Aorta (tissue), 5 donors: ENCODE measurements at regions not wholly inside any gene's neighbourhood (a gene's known extent, or its start where the extent isn't known, plus 50 kb on each side); places are given as distances from the start of the nearest gene placed in this dataset.
A peak's percentile ranks its signal among the peaks of the same experiment; 100 is the strongest.

Experiments
- ATAC-seq: fragments of 200-7000 bp; cut with Tn5 transposase; one replicate; pipeline ENCODE4 v1.9.1; 2022; ENCODE audit warnings: moderate library complexity; ENCODE audit not compliant: low FRiP score
- DNase-seq, 2 donors: peaks; one replicate each; pipeline ENCODE4 v3.0.0-alpha.2; 2020
- H3K27ac ChIP-seq, 2 donors: one replicate each; pipeline ENCODE4 v1.5.1; 2013; ENCODE audit warnings: low read length in 2 of 2, mild to moderate bottlenecking in 2 of 2, moderate library complexity in 2 of 2, control low read depth in 1 of 2, inconsistent platforms in 1 of 2, low read depth in 1 of 2
- H3K27me3 ChIP-seq, 2 donors: one replicate each; pipeline ENCODE4 v1.6.1; 2013; ENCODE audit warnings: control low read depth in 1 of 2, low read length in 1 of 2, mild to moderate bottlenecking in 1 of 2, moderate library complexity in 1 of 2; ENCODE audit not compliant: insufficient read depth in 2 of 2, control insufficient read depth in 1 of 2
- H3K36me3 ChIP-seq, 2 donors: one replicate each; pipeline ENCODE4 v1.6.1; 2013; ENCODE audit warnings: control low read depth in 1 of 2, low read length in 1 of 2, mild to moderate bottlenecking in 1 of 2; ENCODE audit not compliant: insufficient read depth in 2 of 2, control insufficient read depth in 1 of 2
- H3K4me1 ChIP-seq, 2 donors: one replicate each; pipeline ENCODE4 v1.6.1; 2013; ENCODE audit warnings: low read length in 2 of 2, control low read depth in 1 of 2, mild to moderate bottlenecking in 1 of 2, moderate library complexity in 1 of 2; ENCODE audit not compliant: insufficient read depth in 2 of 2, control insufficient read depth in 1 of 2
- H3K4me3 ChIP-seq, 2 donors: one replicate each; pipeline ENCODE4 v1.5.1; 2013; ENCODE audit warnings: low read length in 2 of 2, control low read depth in 1 of 2, mild to moderate bottlenecking in 1 of 2
- H3K9me3 ChIP-seq: one replicate; pipeline ENCODE4 v1.6.1; 2013; ENCODE audit warnings: mild to moderate bottlenecking, low read length; ENCODE audit not compliant: control insufficient read depth
- WGBS, 2 donors: extraction: QIAGEN DNeasy Blood & Tissue Kit; methylation state at CpG; one replicate each; pipeline ENCODE4 v1.1.7; 2013; 5-methylcytosine and 5-hydroxymethylcytosine counted together
- intact Hi-C, 2 donors: fragments of 100-400 bp; cut with DNase I; formaldehyde crosslinking; loops; one replicate each; pipeline versions ENCODE4 v1.14.2 to v1.15.0; 2022
- donor health status: healthy with polysubstance abuse.
- donor health status: Bipolar disorder and iron deficiency.
- donor health status: DM: no; HTN: no; CAD: no.
- donor health status: DM: no; HTN: no; CAD: no.
- donor health status: DM: yes; HTN: yes; CAD: no.

GRCh38 chr12:130098301-130099005 is 63.8 kb upstream of the FZD10 start:
- 86 to 89% methylated on average over 11 of the region's 11 CpGs for WGBS, 2 donors
- no peak overlapping the region for H3K4me3 ChIP-seq
- intact Hi-C loops, result no loop called here
- DNase-seq (no peak), ATAC-seq (no peak)
- no peak overlapping the region for H3K27ac ChIP-seq
- no peaks in the 10 kb centered on the region for H3K9me3 ChIP-seq
- H3K36me3 ChIP-seq, result no peaks in the 10 kb centered on the region
- H3K27me3 ChIP-seq, result no peaks in the 10 kb centered on the region
- no peaks in the 10 kb centered on the region for H3K4me1 ChIP-seq

DNA sequence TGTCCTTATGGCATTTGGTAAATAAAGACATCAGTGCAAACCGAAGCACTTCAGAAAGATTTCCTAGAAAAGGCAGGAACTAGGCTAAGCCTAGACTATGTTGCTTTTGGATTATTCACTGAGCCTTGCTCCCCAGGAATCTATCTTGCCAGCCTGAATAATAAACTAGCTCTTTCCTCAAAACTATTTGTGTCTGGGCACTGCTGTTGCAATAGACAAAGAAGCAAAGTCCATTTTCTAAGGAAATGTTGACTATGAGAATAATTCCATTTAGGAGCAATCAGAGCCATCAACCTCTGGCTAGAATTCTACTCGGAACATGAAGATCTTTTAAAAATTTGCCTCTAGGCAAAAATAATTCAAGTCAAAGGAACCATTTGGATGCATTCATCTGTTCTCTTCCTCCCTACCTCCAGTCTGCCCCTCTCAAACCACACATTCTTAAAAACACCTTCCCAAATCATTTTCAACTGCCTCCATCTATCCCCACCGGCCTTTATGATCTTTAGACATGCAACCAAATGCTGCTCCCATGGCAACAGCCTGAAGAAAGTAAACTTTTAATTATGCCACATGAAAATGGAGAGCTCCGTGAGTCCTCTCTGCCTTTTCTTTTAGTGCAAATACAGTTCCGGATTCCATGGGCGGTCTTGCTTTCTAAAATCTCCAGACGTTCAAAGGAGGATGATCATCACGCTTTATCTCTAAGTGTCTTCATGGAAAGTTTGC is 61.5 kb upstream of the FZD10 start:
- Histone ChIP-seq H3K27me3 (peaks cover 0 to 3% of the 10 kb centered on the region in 2 donors), H3K4me3 (no peak overlapping the region), H3K36me3 (no peaks in the 10 kb centered on the region), H3K9me3 (no peaks in the 10 kb centered on the region), H3K27ac (no peak overlapping the region), H3K4me1 (no peaks in the 10 kb centered on the region)
- intact Hi-C loops, result no loop called here
- WGBS, 2 donors, result 49 to 52% methylated on average over 8 of the region's 8 CpGs
- no peak for ATAC-seq
- DNase-seq, result no peak

GRCh38 chr12:130101370-130101769 is 60.9 kb upstream of the FZD10 start:
- no peaks in the 10 kb centered on the region for H3K36me3 ChIP-seq
- intact Hi-C loops, result no loop called here
- DNase-seq (no peak), ATAC-seq (no peak)
- peaks cover 3% of the 10 kb centered on the region in 2 donors for H3K27me3 ChIP-seq
- no peaks in the 10 kb centered on the region for H3K9me3 ChIP-seq
- 15 to 17% methylated on average over 7 of the region's 7 CpGs for WGBS, 2 donors
- no peak overlapping the region for H3K4me3 ChIP-seq
- H3K27ac ChIP-seq, result no peak overlapping the region
- no peaks in the 10 kb centered on the region for H3K4me1 ChIP-seq

DNA sequence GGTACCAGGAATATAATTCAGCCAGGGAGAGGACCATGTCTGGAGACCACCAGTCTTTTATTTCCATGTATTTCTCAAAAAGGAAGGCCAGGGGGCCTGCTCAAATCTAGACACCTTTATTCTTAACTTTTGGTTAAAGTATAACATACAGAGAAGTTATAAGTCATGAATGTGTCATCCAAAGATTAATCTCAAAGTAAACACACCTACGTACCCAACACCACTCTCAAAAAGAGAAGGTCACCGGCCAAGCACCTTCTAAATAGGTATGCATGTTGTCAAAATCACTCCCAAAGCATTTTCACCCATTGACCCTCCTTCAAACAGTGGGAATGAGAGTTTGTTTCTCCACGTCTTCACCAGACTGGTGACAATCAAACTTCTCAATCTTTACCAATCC is 60.0 kb upstream of the FZD10 start:
- no peak for ATAC-seq
- Histone ChIP-seq H3K27me3 (peaks cover 3% of the 10 kb centered on the region in 2 donors), H3K27ac (no peak overlapping the region), H3K9me3 (no peaks in the 10 kb centered on the region), H3K36me3 (no peaks in the 10 kb centered on the region), H3K4me3 (no peak overlapping the region), H3K4me1 (no peaks in the 10 kb centered on the region)
- DNase-seq, result no peak
- intact Hi-C loops, result no loop called here
- WGBS, 2 donors, result 68 to 76% methylated on average over 3 of the region's 3 CpGs

- H3K36me3 ChIP-seq, result no peaks in the 10 kb centered on the region
- WGBS, 2 donors, result 2 to 3% methylated on average over 16 of the region's 16 CpGs
Observed at GRCh38 chr12:130104571-130105106, 57.6 kb upstream of the FZD10 start.

GRCh38 chr12:130109062-130109945 is 53.0 kb upstream of the FZD10 start:
- peaks cover 3% of the 10 kb centered on the region in 2 donors for H3K27me3 ChIP-seq

More at GRCh38 chr12:130104571-130105106, 57.6 kb upstream of the FZD10 start:
- intact Hi-C loops, result no loop called here
- H3K4me3 ChIP-seq, result no peak overlapping the region
- DNase-seq (no peak), ATAC-seq (peak; percentile 56)
- no peaks in the 10 kb centered on the region for H3K4me1 ChIP-seq
- peaks cover 3% of the 10 kb centered on the region in 2 donors for H3K27me3 ChIP-seq
- no peak overlapping the region for H3K27ac ChIP-seq
- H3K9me3 ChIP-seq, result peaks cover 4% of the 10 kb centered on the region

GRCh38 chr12:130110914-130111313 is 51.4 kb upstream of the FZD10 start:
- ATAC-seq (no peak), DNase-seq (no peak)
- Histone ChIP-seq H3K36me3 (no peaks in the 10 kb centered on the region), H3K27me3 (peaks cover 0 to 1% of the 10 kb centered on the region in 2 donors), H3K4me1 (no peaks in the 10 kb centered on the region), H3K27ac (no peak overlapping the region), H3K9me3 (peaks cover 4% of the 10 kb centered on the region), H3K4me3 (no peak overlapping the region)
- intact Hi-C loops, result no loop called here
- 30 to 31% methylated on average over 8 of the region's 8 CpGs for WGBS, 2 donors

More at GRCh38 chr12:130109062-130109945, 53.0 kb upstream of the FZD10 start:
- no peak for DNase-seq
- Histone ChIP-seq H3K4me1 (no peaks in the 10 kb centered on the region), H3K36me3 (no peaks in the 10 kb centered on the region), H3K4me3 (no peak overlapping the region), H3K9me3 (peaks cover 4% of the 10 kb centered on the region), H3K27ac (no peak overlapping the region)
- 87 to 90% methylated on average over 16 of the region's 16 CpGs for WGBS, 2 donors
- ATAC-seq, result no peak
- intact Hi-C loops, result no loop called here

DNA sequence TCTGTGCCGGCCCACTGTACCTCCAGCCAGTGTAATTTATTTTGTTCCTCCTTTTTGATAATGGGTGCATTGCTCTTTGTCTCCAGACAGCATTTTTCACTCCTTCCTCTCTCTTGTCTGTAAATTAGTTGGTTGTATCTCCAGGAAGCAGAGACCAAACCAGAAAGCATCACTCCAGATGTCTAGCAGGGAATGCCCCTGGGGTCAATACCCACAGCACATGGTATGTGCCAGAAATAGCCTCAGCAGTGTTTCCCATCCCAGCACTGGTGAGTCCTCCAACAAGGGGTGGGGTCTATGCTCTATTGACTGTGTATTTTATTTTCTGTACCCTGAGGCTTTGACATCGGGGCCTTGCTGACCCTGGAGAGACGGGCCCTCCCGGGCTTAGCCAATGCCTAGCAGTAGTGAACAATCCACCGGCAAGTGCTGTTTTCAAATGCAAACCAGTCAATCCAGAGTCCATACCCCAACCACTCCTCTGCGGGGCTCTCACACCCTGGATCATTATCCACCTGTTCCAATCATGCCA is 50.2 kb upstream of the FZD10 start:
- H3K27me3 ChIP-seq, result no peaks in the 10 kb centered on the region
- ATAC-seq (no peak), DNase-seq (no peak)
- no peaks in the 10 kb centered on the region for H3K4me1 ChIP-seq
- WGBS, 2 donors, result 60 to 70% methylated on average over 6 of the region's 6 CpGs
- H3K4me3 ChIP-seq, result no peak overlapping the region
- intact Hi-C loops, result no loop called here
- peaks cover 4% of the 10 kb centered on the region for H3K9me3 ChIP-seq
- H3K36me3 ChIP-seq, result no peaks in the 10 kb centered on the region
- H3K27ac ChIP-seq, result no peak overlapping the region
